ENCODE measurements at regions not wholly inside any gene's neighbourhood (a gene's known extent, or its start where the extent isn't known, plus 50 kb on each side); places are given as distances from the start of the nearest gene placed in this dataset.

DNA sequence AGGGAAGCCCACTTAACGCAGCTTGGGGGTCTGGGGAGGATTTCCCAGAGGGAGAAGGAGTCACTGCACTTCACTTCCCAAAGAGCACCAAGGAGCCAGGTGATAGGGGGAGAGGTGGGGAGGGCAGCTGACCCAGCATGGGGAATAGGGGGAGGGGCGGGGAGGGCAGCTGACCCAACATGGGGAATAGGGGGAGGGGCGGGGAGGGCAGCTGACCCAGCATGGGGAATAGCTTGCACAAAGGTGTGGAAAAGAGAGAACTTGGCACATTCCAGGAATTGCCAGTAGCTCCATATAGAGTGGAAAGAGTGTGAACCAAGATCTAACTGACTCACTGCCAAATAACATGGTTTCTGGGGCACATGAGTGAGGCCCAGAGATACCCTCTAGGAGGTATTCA lies 110.3 kb downstream of the CCT6B start:
- Histone ChIP-seq H3K27ac (ENCODE audit: low read depth) (no peak overlapping the region), H3K4me3 (no peak overlapping the region), H3K9me2 (ENCODE audit: insufficient read depth) (peaks cover 3% of the 10 kb centered on the region; the same call in 1 of the 2 replicates), H4K20me1 (replicated peaks; ENCODE audit: insufficient read depth) (no peaks in the 10 kb centered on the region), H3K27me3 (ENCODE audit: insufficient read depth) (no peaks in the 10 kb centered on the region), H3K79me2 (replicated peaks; ENCODE audit: insufficient read depth) (no peaks in the 10 kb centered on the region), H3K4me2 (no peak overlapping the region), H3K4me1 (ENCODE audit: insufficient read depth) (0 out of 2 replicates have a peak, but pooled peaks cover 3% of the 10 kb centered on the region), H3F3A (replicated peaks; ENCODE audit: low read depth) (no peaks in the 10 kb centered on the region), H2AFZ (no peak overlapping the region), H3K36me3 (ENCODE audit: insufficient read depth) (no peaks in the 10 kb centered on the region)
- peaks cover 11% of the 10 kb centered on the region for H3K4me1 Mint-ChIP-seq
- ATAC-seq (no peak; the same call in 2 of the 3 replicates), DNase-seq (ENCODE audit: low spot score) (peak; percentile 24)
- H3K27ac Mint-ChIP-seq = no peak overlapping the region
- H3K36me3 Mint-ChIP-seq (ENCODE audit: low read depth) = no peaks in the 10 kb centered on the region
- no peaks in the 10 kb centered on the region for H3K9me3 Mint-ChIP-seq
- H3K27me3 Mint-ChIP-seq (ENCODE audit: insufficient read depth, low read depth, poor library complexity) = peaks cover 6% of the 10 kb centered on the region
- no peak for TF ChIP-seq EZH2 (IDR thresholded peaks at IDR 0.05; ENCODE audit: low read depth, unreplicated experiment)
- TF ChIP-seq, protein P1, sequence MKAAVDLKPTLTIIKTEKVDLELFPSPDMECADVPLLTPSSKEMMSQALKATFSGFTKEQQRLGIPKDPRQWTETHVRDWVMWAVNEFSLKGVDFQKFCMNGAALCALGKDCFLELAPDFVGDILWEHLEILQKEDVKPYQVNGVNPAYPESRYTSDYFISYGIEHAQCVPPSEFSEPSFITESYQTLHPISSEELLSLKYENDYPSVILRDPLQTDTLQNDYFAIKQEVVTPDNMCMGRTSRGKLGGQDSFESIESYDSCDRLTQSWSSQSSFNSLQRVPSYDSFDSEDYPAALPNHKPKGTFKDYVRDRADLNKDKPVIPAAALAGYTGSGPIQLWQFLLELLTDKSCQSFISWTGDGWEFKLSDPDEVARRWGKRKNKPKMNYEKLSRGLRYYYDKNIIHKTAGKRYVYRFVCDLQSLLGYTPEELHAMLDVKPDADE (IDR thresholded peaks at IDR 0.05) = no peak
- TF ChIP-seq NANOG (IDR thresholded peaks at IDR 0.05; ENCODE audit: borderline replicate concordance) = no peak
- TF ChIP-seq, protein P2, sequence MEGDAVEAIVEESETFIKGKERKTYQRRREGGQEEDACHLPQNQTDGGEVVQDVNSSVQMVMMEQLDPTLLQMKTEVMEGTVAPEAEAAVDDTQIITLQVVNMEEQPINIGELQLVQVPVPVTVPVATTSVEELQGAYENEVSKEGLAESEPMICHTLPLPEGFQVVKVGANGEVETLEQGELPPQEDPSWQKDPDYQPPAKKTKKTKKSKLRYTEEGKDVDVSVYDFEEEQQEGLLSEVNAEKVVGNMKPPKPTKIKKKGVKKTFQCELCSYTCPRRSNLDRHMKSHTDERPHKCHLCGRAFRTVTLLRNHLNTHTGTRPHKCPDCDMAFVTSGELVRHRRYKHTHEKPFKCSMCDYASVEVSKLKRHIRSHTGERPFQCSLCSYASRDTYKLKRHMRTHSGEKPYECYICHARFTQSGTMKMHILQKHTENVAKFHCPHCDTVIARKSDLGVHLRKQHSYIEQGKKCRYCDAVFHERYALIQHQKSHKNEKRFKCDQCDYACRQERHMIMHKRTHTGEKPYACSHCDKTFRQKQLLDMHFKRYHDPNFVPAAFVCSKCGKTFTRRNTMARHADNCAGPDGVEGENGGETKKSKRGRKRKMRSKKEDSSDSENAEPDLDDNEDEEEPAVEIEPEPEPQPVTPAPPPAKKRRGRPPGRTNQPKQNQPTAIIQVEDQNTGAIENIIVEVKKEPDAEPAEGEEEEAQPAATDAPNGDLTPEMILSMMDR (conservative IDR thresholded peaks at IDR 0.05; ENCODE audit: low read depth in 2 of 2) = no peak
- no peak for TF ChIP-seq POLR2AphosphoS5 (IDR thresholded peaks at IDR 0.05; ENCODE audit: low read depth)
- TF ChIP-seq JUNB (IDR thresholded peaks at IDR 0.05; ENCODE audit: unreplicated experiment) = no peak
- TF ChIP-seq, protein P3, sequence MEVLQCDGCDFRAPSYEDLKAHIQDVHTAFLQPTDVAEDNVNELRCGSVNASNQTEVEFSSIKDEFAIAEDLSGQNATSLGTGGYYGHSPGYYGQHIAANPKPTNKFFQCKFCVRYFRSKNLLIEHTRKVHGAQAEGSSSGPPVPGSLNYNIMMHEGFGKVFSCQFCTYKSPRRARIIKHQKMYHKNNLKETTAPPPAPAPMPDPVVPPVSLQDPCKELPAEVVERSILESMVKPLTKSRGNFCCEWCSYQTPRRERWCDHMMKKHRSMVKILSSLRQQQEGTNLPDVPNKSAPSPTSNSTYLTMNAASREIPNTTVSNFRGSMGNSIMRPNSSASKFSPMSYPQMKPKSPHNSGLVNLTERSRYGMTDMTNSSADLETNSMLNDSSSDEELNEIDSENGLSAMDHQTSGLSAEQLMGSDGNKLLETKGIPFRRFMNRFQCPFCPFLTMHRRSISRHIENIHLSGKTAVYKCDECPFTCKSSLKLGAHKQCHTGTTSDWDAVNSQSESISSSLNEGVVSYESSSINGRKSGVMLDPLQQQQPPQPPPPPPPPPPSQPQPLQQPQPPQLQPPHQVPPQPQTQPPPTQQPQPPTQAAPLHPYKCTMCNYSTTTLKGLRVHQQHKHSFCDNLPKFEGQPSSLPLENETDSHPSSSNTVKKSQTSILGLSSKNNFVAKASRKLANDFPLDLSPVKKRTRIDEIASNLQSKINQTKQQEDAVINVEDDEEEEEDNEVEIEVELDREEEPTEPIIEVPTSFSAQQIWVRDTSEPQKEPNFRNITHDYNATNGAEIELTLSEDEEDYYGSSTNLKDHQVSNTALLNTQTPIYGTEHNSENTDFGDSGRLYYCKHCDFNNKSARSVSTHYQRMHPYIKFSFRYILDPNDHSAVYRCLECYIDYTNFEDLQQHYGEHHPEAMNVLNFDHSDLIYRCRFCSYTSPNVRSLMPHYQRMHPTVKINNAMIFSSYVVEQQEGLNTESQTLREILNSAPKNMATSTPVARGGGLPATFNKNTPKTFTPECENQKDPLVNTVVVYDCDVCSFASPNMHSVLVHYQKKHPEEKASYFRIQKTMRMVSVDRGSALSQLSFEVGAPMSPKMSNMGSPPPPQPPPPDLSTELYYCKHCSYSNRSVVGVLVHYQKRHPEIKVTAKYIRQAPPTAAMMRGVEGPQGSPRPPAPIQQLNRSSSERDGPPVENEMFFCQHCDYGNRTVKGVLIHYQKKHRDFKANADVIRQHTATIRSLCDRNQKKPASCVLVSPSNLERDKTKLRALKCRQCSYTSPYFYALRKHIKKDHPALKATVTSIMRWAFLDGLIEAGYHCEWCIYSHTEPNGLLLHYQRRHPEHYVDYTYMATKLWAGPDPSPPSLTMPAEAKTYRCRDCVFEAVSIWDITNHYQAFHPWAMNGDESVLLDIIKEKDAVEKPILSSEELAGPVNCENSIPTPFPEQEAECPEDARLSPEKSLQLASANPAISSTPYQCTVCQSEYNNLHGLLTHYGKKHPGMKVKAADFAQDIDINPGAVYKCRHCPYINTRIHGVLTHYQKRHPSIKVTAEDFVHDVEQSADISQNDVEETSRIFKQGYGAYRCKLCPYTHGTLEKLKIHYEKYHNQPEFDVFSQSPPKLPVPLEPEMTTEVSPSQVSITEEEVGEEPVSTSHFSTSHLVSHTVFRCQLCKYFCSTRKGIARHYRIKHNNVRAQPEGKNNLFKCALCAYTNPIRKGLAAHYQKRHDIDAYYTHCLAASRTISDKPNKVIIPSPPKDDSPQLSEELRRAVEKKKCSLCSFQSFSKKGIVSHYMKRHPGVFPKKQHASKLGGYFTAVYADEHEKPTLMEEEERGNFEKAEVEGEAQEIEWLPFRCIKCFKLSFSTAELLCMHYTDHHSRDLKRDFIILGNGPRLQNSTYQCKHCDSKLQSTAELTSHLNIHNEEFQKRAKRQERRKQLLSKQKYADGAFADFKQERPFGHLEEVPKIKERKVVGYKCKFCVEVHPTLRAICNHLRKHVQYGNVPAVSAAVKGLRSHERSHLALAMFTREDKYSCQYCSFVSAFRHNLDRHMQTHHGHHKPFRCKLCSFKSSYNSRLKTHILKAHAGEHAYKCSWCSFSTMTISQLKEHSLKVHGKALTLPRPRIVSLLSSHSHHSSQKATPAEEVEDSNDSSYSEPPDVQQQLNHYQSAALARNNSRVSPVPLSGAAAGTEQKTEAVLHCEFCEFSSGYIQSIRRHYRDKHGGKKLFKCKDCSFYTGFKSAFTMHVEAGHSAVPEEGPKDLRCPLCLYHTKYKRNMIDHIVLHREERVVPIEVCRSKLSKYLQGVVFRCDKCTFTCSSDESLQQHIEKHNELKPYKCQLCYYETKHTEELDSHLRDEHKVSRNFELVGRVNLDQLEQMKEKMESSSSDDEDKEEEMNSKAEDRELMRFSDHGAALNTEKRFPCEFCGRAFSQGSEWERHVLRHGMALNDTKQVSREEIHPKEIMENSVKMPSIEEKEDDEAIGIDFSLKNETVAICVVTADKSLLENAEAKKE (CRISPR knock-in tag; IDR thresholded peaks at IDR 0.05) = no peak
- no peak for TF ChIP-seq EZH2phosphoT487 (IDR thresholded peaks at IDR 0.05; ENCODE audit: unreplicated experiment)
- TF ChIP-seq ZNF114 (CRISPR knock-in tag; IDR thresholded peaks at IDR 0.05) = no peak
- no peak for TF ChIP-seq STAT1 (IDR thresholded peaks at IDR 0.05; ENCODE audit: unreplicated experiment)
- no peak for TF ChIP-seq ZNF331 (CRISPR knock-in tag; IDR thresholded peaks at IDR 0.05; ENCODE audit: low read depth)
- TF ChIP-seq, protein P4, sequence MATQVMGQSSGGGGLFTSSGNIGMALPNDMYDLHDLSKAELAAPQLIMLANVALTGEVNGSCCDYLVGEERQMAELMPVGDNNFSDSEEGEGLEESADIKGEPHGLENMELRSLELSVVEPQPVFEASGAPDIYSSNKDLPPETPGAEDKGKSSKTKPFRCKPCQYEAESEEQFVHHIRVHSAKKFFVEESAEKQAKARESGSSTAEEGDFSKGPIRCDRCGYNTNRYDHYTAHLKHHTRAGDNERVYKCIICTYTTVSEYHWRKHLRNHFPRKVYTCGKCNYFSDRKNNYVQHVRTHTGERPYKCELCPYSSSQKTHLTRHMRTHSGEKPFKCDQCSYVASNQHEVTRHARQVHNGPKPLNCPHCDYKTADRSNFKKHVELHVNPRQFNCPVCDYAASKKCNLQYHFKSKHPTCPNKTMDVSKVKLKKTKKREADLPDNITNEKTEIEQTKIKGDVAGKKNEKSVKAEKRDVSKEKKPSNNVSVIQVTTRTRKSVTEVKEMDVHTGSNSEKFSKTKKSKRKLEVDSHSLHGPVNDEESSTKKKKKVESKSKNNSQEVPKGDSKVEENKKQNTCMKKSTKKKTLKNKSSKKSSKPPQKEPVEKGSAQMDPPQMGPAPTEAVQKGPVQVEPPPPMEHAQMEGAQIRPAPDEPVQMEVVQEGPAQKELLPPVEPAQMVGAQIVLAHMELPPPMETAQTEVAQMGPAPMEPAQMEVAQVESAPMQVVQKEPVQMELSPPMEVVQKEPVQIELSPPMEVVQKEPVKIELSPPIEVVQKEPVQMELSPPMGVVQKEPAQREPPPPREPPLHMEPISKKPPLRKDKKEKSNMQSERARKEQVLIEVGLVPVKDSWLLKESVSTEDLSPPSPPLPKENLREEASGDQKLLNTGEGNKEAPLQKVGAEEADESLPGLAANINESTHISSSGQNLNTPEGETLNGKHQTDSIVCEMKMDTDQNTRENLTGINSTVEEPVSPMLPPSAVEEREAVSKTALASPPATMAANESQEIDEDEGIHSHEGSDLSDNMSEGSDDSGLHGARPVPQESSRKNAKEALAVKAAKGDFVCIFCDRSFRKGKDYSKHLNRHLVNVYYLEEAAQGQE (IDR thresholded peaks at IDR 0.05; ENCODE audit: unreplicated experiment) = no peak
- no peak for TF ChIP-seq CREB1 (CRISPR knock-in tag; IDR thresholded peaks at IDR 0.05; ENCODE audit: low read depth)
- no peak overlapping the region for H3K4me3 Mint-ChIP-seq
